DMS53 (cell line): ENCODE measurements at regions not wholly inside any gene's neighbourhood (a gene's known extent, or its start where the extent isn't known, plus 50 kb on each side); places are given as distances from the start of the nearest gene placed in this dataset.

ENCODE experiments used
- DNase-seq: peaks from one replicate; lab custom pipeline; 2025; lab: John Stamatoyannopoulos, UW

GRCh38 chr2:20523799-20524187, 76.9 kb downstream of the RHOB start:
- DNase-seq: no peak

- DNase-seq: no peak
Observed at GRCh38 chr2:20524412-20525040, 77.7 kb downstream of the RHOB start.

GRCh38 chr2:20525041-20526035, 78.5 kb downstream of the RHOB start:
- DNase-seq: peak; percentile 35

- DNase-seq: no peak
Observed at GRCh38 chr2:20526160-20526559, 79.3 kb downstream of the RHOB start.

- DNase-seq: no peak
Observed at GRCh38 chr2:20526708-20527107, 79.8 kb downstream of the RHOB start.

- DNase-seq: no peak
Observed at GRCh38 chr2:20528713-20529112, 81.8 kb downstream of the RHOB start.

GRCh38 chr2:20530520-20530919, 83.6 kb downstream of the RHOB start:
- no peak for DNase-seq

DNA sequence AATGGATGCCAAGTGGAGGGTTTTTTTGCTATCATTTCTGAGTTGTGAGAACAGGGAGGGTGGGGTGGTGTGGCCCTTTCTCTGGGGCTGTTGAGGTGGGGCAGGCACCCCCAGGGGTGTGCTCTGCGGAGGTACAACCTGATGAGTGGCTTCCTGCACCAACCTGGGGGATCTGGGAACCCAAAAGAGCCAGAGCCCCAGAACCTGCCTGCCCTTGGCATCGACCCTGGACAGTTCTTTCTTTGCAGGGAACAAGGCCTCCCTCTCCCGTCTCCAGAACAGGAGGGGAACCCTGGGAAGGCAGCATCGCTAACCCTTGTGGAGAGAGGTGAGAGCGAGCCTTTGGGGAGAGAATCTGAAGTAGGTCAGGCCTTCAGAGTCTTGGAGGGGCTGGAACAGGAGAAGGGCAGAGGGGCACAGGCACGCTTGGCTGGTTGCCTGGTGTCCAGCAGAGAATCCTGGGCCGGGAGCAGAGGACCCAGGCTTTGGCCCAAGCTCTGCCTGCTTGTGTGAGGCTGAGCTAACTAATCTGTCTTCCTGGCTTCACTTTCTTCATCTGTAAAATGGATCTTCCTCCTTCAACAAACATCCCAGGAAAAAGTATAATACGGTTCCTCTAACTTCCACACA, 84.9 kb downstream of the RHOB start:
- DNase-seq: no peak

DNA sequence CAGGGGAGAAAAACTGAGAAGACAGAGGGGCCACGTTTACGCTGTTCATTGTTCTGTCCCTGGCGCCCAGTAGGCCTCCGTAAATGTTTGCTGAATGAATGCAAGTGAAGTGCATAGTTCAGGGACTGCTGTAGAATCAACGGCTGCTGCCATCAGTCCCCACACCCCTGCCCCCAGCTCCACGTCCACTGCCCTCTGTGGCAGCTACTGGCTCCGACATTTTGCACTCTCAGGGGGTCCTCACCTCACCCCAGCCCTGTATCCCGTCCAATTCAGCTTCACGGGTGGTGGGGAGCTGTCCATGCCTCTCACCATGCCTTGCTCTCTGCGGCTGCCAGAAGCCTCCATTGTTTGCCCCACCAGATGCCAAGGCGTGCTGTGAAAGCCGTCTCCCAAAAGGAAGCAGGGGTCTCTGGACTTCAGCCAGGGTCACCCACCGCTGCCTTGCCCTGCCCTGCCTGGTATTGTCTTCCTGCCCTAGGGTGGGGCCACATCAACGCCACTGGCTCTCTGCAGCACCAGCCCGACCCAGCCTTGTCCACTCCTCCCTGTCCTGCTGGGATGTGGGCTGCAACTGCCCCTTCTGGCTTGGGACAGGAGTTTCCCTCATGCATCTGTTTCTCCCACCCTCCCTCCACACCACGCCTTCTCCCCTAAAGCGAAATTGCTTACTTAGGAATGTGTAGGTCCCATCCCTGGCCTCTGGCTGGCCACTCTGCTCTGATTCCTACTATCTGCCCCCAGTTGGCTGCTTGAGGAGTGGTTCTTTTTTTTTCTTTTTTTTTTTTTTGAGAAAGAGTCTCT, 86.0 kb downstream of the RHOB start:
- no peak for DNase-seq

GRCh38 chr2:20533993-20534622, 87.2 kb downstream of the RHOB start:
- DNase-seq: no peak

DNA sequence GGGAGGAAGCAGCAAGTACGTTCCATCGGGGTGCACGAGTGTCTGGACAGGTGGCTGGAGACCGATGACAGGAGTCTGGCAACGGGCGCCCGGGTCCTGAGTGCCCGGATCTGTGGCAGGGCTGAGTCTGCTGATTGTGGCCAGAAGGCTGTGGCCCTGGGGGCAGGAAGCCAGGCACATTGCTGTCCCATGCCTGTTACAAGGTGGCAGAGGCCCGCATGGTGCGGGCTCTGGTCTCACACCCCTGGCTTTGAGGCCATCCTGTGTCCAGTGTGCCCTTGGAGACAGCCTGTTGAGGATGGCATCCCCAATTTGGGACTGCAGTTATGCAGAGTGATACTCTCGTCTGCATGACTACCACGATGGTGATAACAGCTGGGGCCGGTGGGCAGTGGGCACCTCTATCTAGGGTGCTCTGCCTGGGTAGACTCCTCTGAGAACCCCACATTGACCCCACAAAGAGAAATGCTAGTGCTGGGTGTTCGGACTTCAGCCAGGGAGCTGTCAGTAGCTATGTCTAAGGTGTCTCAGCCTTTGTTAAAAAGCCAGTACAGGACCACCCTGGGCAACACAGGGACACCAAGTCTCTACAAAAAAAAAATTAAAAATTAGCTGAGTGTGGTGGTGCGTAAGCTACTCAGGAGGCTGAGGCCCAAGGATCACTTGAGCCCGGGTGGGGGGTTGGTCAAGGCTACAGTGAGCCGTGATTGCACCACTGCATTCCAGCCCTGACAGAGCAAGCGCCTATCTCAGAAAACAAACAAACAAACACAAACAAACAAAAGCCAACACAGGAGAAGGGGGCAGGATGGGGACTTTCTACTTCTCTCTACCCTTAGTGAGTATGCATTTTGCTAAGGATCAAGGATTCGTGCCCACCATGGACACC, 88.3 kb downstream of the RHOB start:
- no peak for DNase-seq

- no peak for DNase-seq
Observed at GRCh38 chr2:20536619-20537422, 89.9 kb downstream of the RHOB start.

GRCh38 chr2:20537423-20538307, 90.8 kb downstream of the RHOB start:
- DNase-seq: no peak

- DNase-seq: peak; percentile 33
Observed at GRCh38 chr2:20538308-20539132, 91.6 kb downstream of the RHOB start.

GRCh38 chr2:20539133-20539719, 92.4 kb downstream of the RHOB start:
- DNase-seq: no peak

- DNase-seq: peak; percentile 4
Observed at GRCh38 chr2:20539776-20540586, 93.1 kb downstream of the RHOB start.
